ENCODE measurements at regions not wholly inside any gene's neighbourhood (a gene's known extent, or its start where the extent isn't known, plus 50 kb on each side); places are given as distances from the start of the nearest gene placed in this dataset.
"Not testable (repeated sequence)": the region's sequence is repeated elsewhere in the genome, so short reads cannot be mapped to it uniquely, and the experiment has no call there.

GRCh38 chr12:79990509-79991338 is 55.8 kb upstream of the PPP1R12A start:
- DNase-seq: not testable (repeated sequence)

GRCh38 chr12:79988368-79988767 is 53.5 kb upstream of the PPP1R12A start:
- no peak for DNase-seq

- DNase-seq: no peak
Observed at GRCh38 chr12:79987731-79988130, 52.8 kb upstream of the PPP1R12A start.
